Pancreas (tissue), 10 donors: ENCODE measurements at regions not wholly inside any gene's neighbourhood (a gene's known extent, or its start where the extent isn't known, plus 50 kb on each side); places are given as distances from the start of the nearest gene placed in this dataset.
A peak's percentile ranks its signal among the peaks of the same experiment; 100 is the strongest.
"Not testable (repeated sequence)": the region's sequence is repeated elsewhere in the genome, so short reads cannot be mapped to it uniquely, and the experiment has no call there.

Experiments used
- ATAC-seq, 4 donors: fragments of 200-7000 bp; cut with Tn5 transposase; one replicate each; pipeline versions ENCODE4 v1.8.0 to v1.9.1; 2020; ENCODE audit warnings: mild to moderate bottlenecking in 4 of 4, moderate library complexity in 4 of 4
- DNase-seq, 6 donors: peaks; one replicate each; pipeline ENCODE4 v3.0.0-alpha.2; 2020
- FAIRE-seq: peaks from 2 replicates; lab custom pipeline; 2012; peaks lifted over from hg19 to GRCh38; lab: Jason Lieb, UNC
- H3K27ac ChIP-seq, 4 donors: fragments of 200-600 bp; sonication (generic); 1 replicate in 3 of 4; 2 replicates in 1 of 4; pipeline versions ENCODE4 v1.5.0 to v1.8.0; 2020
- H3K27me3 ChIP-seq, 4 donors: fragments of 200-600 bp; one replicate each; pipeline ENCODE4 v1.8.0; 2021
- H3K36me3 ChIP-seq, 3 donors: fragments of 200-600 bp; sonication (generic) in 1 of 3; one replicate each; pipeline versions ENCODE4 v1.5.0 to v1.8.0; 2020 to 2021
- H3K4me1 ChIP-seq, 3 donors: fragments of 200-600 bp; one replicate each; pipeline ENCODE4 v1.8.0; 2021
- H3K4me3 ChIP-seq, 4 donors: fragments of 200-600 bp; sonication (generic) in 2 of 4; one replicate each; pipeline versions ENCODE4 v1.5.0 to v1.8.0; 2020 to 2021
- H3K9me3 ChIP-seq, 4 donors: fragments of 200-600 bp; one replicate each; pipeline ENCODE4 v1.8.0; 2021
- WGBS, 2 donors: extraction: QIAGEN DNeasy Blood & Tissue Kit; methylation state at CpG; one replicate each; pipeline ENCODE4 v1.1.7; 2013; 5-methylcytosine and 5-hydroxymethylcytosine counted together
- intact Hi-C, 3 donors: fragments of 100-400 bp; cut with DNase I; formaldehyde crosslinking; loops; one replicate each; pipeline versions ENCODE4 v1.11.1 to v1.14.2; 2022
- TF ChIP-seq, protein P1 (sequence below), 4 donors: fragments of 200-600 bp; sonication (generic) in 3 of 4; IDR thresholded peaks; one replicate each; pipeline versions ENCODE4 v1.5.0 to v1.8.0; 2021; ENCODE audit warnings: antibody characterized with exemption in 4 of 4
- donor health status: healthy with polysubstance abuse.
- donor health status: DM: no; HTN: no; CAD: no; lungs with moderate emphysema.
- donor health status: DM: no; HTN: no; CAD: no.
- donor health status: control.
- donor health status: control.
- donor health status: Bipolar disorder and iron deficiency.
- donor health status: DM: yes; HTN: yes; CAD: no.
- donor health status: DM: no; HTN: no; CAD: no.
- donor health status: DM: no; HTN: no; CAD: no.
- donor health status: DM: yes; HTN: yes; CAD: no.

DNA sequence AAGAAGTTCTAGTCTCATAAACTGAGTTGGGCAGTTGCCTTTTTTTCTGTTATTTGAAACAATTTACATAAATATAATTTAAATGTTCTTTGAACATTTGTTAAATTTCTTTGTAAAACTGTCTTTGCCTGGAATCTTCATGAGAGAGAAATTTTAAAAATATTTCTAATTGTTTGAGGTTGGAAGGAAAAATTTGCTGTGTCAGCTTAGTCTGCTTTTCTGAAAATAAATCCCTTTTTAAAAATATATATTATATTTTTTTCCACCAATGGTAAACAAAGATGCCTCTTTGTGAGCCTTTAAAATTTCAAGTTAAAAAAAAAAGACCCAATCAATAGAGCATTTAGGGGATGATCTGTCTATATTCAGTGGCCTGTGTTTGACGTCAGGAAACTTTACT, 542.7 kb downstream of the KIF4B start:
- ATAC-seq (no peak), FAIRE-seq (no peak)
- no peaks in the 10 kb centered on the region for H3K27me3 ChIP-seq

DNA sequence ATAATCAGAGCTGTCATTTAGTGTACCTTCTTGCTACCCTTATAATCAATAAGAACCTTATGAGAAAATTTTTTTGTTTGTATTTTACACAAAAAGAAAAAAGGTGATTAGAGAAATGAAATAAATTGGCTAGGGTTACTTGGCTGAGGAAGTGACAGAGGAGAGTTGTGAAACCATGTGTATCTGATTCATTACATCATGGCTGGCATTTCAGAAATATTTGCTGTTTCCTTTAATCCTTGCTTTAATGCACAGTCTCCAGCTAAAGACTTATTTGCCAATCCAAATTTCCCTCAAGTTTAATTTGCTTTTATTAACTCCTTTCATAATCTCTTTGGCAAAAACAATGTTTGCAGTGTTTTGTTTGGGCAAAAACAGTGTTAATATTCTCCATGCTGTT, 543.1 kb downstream of the KIF4B start:
- Histone ChIP-seq H3K4me3 (no peak overlapping the region), H3K27ac (no peak overlapping the region), H3K9me3 (no peaks in the 10 kb centered on the region), H3K4me1 (no peaks in the 10 kb centered on the region), H3K36me3 (no peaks in the 10 kb centered on the region), H3K27me3 (no peaks in the 10 kb centered on the region)
- FAIRE-seq = no peak
- no peak for DNase-seq
- no peak for ATAC-seq
- TF ChIP-seq, protein P1, sequence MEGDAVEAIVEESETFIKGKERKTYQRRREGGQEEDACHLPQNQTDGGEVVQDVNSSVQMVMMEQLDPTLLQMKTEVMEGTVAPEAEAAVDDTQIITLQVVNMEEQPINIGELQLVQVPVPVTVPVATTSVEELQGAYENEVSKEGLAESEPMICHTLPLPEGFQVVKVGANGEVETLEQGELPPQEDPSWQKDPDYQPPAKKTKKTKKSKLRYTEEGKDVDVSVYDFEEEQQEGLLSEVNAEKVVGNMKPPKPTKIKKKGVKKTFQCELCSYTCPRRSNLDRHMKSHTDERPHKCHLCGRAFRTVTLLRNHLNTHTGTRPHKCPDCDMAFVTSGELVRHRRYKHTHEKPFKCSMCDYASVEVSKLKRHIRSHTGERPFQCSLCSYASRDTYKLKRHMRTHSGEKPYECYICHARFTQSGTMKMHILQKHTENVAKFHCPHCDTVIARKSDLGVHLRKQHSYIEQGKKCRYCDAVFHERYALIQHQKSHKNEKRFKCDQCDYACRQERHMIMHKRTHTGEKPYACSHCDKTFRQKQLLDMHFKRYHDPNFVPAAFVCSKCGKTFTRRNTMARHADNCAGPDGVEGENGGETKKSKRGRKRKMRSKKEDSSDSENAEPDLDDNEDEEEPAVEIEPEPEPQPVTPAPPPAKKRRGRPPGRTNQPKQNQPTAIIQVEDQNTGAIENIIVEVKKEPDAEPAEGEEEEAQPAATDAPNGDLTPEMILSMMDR (IDR thresholded peaks at IDR 0.05) = no peak
- intact Hi-C loops = no loop called here

More for the DNA sequence above, 542.7 kb downstream of the KIF4B start:
- no peaks in the 10 kb centered on the region for H3K36me3 ChIP-seq
- TF ChIP-seq, protein P1 (IDR thresholded peaks at IDR 0.05) = no peak
- no peaks in the 10 kb centered on the region for H3K4me1 ChIP-seq
- 27 to 38% methylated on average over 1 of the region's 1 CpG for WGBS, 2 donors
- DNase-seq = no peak
- no peak overlapping the region for H3K4me3 ChIP-seq
- no peak overlapping the region for H3K27ac ChIP-seq
- intact Hi-C loops = no loop called here
- H3K9me3 ChIP-seq = no peaks in the 10 kb centered on the region

- intact Hi-C loops = no loop called here
- no peak for ATAC-seq
- Histone ChIP-seq H3K4me1 (no peaks in the 10 kb centered on the region), H3K9me3 (no peaks in the 10 kb centered on the region), H3K4me3 (no peak overlapping the region), H3K27me3 (no peaks in the 10 kb centered on the region), H3K36me3 (no peaks in the 10 kb centered on the region), H3K27ac (no peak overlapping the region)
- FAIRE-seq = no peak
- no peak for DNase-seq
- 44 to 51% methylated on average over 3 of the region's 3 CpGs for WGBS, 2 donors
- TF ChIP-seq, protein P1 (IDR thresholded peaks at IDR 0.05) = no peak
These were observed 548.6 kb downstream of the KIF4B start for GRCh38 chr5:155562158-155562557.

DNA sequence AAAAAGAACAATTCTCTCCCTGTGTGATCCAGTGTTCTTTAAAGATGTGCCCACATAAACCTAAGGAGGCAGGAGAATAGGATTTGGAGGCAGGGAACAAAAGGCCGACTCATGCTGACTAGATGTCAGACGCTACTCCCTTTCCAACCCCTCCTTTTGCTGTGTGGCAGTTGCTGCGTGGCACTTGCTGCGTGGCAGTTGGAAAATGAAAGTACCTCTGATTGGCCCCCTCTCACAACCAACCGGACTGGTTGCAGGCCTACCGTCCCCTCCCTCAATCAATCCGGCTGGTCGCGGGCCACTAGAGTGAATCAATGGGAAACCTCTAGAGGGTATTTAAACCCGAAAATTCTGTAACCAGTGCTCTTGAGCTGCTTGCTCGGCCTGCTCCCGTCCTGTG, 551.0 kb downstream of the KIF4B start:
- no peak overlapping the region for H3K27ac ChIP-seq
- ATAC-seq = no peak
- no peak overlapping the region for H3K4me3 ChIP-seq
- H3K9me3 ChIP-seq = no peaks in the 10 kb centered on the region
- TF ChIP-seq, protein P1 (IDR thresholded peaks at IDR 0.05) = no peak
- H3K4me1 ChIP-seq = no peaks in the 10 kb centered on the region
- H3K36me3 ChIP-seq = no peaks in the 10 kb centered on the region
- intact Hi-C loops = no loop called here
- no peak for FAIRE-seq
- 59 to 60% methylated on average over 12 of the region's 12 CpGs for WGBS, 2 donors
- H3K27me3 ChIP-seq = no peaks in the 10 kb centered on the region
- no peak for DNase-seq

DNA sequence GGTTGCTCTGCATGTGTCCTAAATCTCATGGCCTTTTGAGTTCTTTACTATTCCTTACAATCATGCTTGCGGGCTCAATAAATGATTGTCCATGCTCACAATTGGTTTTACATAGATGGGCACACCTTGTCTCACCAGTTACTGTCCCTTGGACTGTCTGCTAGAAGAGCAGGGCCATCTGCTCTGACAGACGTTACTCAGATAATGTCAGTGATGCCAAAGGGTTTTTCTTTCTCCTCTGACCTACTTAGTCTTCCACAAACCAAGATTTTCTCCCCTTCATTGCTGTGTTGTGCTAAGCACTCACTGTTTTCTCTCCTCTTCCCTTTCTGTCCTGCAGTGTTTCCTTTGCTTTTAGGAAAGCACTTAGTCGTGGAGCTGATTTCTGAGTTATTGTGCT, 562.3 kb downstream of the KIF4B start:
- no peak for DNase-seq
- Histone ChIP-seq H3K4me1 (no peaks in the 10 kb centered on the region), H3K4me3 (no peak overlapping the region), H3K9me3 (no peaks in the 10 kb centered on the region), H3K36me3 (no peaks in the 10 kb centered on the region), H3K27me3 (no peaks in the 10 kb centered on the region), H3K27ac (no peak overlapping the region)
- WGBS, 2 donors = 29 to 37% methylated on average over 3 of the region's 3 CpGs
- intact Hi-C loops = no loop called here
- TF ChIP-seq, protein P1 (IDR thresholded peaks at IDR 0.05) = no peak
- no peak for FAIRE-seq
- ATAC-seq = no peak

- H3K27ac ChIP-seq, FAIRE-seq, intact Hi-C loops, H3K9me3 ChIP-seq, ATAC-seq, H3K36me3 ChIP-seq, H3K4me3 ChIP-seq, H3K27me3 ChIP-seq, H3K4me1 ChIP-seq: not testable (repeated sequence)
- peak in 2 of 6 donors; percentile 46 to 53 for DNase-seq
- 83 to 89% methylated on average over 17 to 21 of the region's 21 CpGs for WGBS, 2 donors
These were observed 573.3 kb downstream of the KIF4B start for GRCh38 chr5:155586808-155587207.
